ENCODE measurements at regions not wholly inside any gene's neighbourhood (a gene's known extent, or its start where the extent isn't known, plus 50 kb on each side); places are given as distances from the start of the nearest gene placed in this dataset.
"Not testable (repeated sequence)": the region's sequence is repeated elsewhere in the genome, so short reads cannot be mapped to it uniquely, and the experiment has no call there.

DNA sequence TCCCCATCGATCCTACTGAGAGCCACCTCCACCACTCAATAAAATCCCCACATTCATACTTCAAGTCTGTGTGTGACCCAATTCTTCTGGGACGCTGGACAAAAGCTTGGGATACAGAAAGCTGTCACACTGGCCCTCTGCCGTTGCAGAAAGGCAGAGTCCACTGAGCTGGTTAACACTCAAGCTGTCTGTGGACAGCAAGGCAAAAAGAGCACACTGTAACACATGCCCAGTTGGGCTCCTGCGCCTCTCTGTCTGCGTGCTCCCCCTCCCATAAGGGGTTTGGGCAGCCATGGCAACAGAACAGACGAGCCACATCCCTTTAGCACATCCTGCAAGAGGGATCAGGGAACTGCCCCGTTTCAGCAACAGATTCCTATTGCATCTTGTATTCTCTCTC is 106.9 kb upstream of the RGPD4 start:
- no peaks in the 10 kb centered on the region for H3K36me3 ChIP-seq
- no peak overlapping the region for H3K4me3 ChIP-seq
- H3K27me3 ChIP-seq (replicated peaks): no peaks in the 10 kb centered on the region
- H3K4me1 ChIP-seq (replicated peaks): no peaks in the 10 kb centered on the region
- no peak for DNase-seq (ENCODE audit: low read depth in 1 of 2, low spot score in 2 of 2)
- H3K9me3 ChIP-seq (replicated peaks): no peaks in the 10 kb centered on the region
- H3K27ac ChIP-seq: no peak overlapping the region

DNA sequence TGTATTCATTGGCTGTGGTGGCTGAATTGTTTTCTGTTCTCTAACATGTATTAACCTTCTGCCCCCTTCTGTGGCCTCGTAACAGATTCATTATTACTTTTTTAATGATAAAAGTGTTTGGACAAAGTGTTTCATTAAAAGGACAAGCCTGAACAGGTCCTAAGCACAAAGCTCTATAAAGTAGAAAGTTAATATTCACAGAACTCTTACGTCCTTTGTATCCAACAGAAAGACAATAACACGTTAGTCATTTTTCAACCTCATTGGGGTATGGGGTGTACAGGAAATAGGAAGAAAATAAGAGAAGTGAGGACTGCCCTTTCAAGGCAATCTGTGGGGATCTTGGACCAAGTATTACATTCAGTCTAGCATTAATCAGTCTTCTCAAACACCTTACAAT is 105.5 kb upstream of the RGPD4 start:
- no peaks in the 10 kb centered on the region for H3K9me3 ChIP-seq (replicated peaks)
- H3K27me3 ChIP-seq (replicated peaks): no peaks in the 10 kb centered on the region
- DNase-seq (ENCODE audit: low read depth in 1 of 2, low spot score in 2 of 2): no peak
- no peaks in the 10 kb centered on the region for H3K36me3 ChIP-seq
- H3K27ac ChIP-seq: no peak overlapping the region
- H3K4me1 ChIP-seq (replicated peaks): no peaks in the 10 kb centered on the region
- no peak overlapping the region for H3K4me3 ChIP-seq

DNA sequence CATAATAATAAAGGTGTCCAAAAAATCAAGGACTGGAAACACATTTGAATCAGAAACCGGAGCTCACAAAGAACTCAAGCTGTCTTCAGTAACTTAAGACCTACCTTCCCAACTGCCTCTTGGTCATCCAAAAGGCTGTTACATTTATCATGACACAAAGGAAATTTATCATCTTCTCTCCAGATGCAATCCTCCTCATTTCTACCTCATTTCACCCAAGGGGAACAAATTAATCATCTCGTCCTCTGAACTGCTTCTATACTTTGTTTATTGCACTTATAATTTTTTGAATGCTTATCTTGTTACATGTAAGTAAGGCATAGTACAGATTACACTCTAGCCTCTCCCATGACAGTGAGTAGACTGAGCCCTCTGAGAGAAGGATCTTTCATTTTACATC is 105.1 kb upstream of the RGPD4 start:
- no peak for DNase-seq (ENCODE audit: low read depth in 1 of 2, low spot score in 2 of 2)
- H3K4me3 ChIP-seq: no peak overlapping the region
- no peaks in the 10 kb centered on the region for H3K9me3 ChIP-seq (replicated peaks)
- H3K36me3 ChIP-seq: no peaks in the 10 kb centered on the region
- H3K27ac ChIP-seq: no peak overlapping the region
- H3K27me3 ChIP-seq (replicated peaks): no peaks in the 10 kb centered on the region
- no peaks in the 10 kb centered on the region for H3K4me1 ChIP-seq (replicated peaks)

DNA sequence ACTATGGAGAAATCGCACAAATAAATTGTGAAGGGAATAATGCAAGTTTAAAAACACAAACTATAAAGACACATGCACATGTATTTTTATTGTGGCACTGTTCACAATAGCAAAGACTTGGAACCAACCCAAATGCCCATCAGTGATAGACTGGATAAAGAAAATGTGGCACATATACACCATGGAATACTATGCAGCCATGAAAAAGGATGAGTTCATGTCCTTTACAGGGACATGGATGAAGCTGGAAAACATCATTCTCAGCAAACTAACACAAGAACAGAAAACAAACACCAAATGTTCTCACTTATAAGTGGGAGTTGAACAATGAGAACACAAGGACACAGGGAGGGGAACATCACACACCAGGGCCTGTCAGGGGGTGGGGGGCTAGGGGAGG is 100.9 kb upstream of the RGPD4 start:
- H3K36me3 ChIP-seq; H3K4me3 ChIP-seq; H3K27me3 ChIP-seq (replicated peaks); H3K27ac ChIP-seq; H3K9me3 ChIP-seq (replicated peaks); H3K4me1 ChIP-seq (replicated peaks); DNase-seq (ENCODE audit: low read depth in 1 of 2, low spot score in 2 of 2): not testable (repeated sequence)

DNA sequence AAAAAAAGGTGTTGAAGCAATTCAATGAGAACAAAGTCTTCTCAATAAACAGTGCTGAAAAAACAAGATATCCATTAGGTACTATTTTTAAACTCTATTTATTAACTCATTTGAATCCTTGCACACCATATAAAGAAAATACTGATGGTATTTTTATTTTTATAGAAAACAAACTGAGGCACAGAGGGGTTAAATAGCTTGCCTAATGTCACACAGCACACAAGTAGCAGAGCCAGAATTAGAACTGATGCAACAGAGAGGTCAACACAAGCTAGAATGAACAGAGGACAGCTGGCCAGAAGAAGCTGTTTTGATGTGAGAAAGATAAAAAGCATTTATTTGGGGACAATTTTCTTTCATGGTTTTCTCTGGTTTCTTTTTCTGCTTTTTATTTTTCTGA is 99.4 kb upstream of the RGPD4 start:
- no peak overlapping the region for H3K4me3 ChIP-seq
- H3K27ac ChIP-seq: no peak overlapping the region

DNA sequence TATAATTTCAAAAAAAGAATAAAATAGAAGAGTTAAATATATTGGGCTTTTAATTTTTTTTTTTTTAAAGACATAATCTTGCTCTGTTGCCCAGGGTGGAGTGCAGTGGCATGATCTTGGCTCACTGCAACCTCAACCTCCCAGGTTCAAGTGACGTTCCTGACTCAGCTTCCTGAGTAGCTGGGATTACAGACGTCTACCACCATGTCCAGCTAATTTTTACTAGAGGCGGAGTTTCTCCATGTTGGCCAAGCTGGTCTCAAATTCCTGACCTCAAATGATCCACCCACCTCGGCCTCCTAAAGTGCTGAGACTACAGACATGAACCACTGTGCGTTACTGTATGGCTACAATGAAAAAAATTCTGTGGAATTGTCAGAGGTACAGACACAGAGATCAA is 98.1 kb upstream of the RGPD4 start:
- Histone ChIP-seq H3K36me3 (no peaks in the 10 kb centered on the region), H3K27me3 (replicated peaks) (no peaks in the 10 kb centered on the region), H3K9me3 (replicated peaks) (no peaks in the 10 kb centered on the region), H3K27ac (no peak overlapping the region), H3K4me1 (replicated peaks) (no peaks in the 10 kb centered on the region), H3K4me3 (no peak overlapping the region)
- DNase-seq (ENCODE audit: low read depth in 1 of 2, low spot score in 2 of 2): no peak

More for the DNA sequence above, 99.4 kb upstream of the RGPD4 start:
- Histone ChIP-seq H3K36me3 (no peaks in the 10 kb centered on the region), H3K4me1 (replicated peaks) (no peaks in the 10 kb centered on the region), H3K27me3 (replicated peaks) (no peaks in the 10 kb centered on the region), H3K9me3 (replicated peaks) (no peaks in the 10 kb centered on the region)
- no peak for DNase-seq (ENCODE audit: low read depth in 1 of 2, low spot score in 2 of 2)

DNA sequence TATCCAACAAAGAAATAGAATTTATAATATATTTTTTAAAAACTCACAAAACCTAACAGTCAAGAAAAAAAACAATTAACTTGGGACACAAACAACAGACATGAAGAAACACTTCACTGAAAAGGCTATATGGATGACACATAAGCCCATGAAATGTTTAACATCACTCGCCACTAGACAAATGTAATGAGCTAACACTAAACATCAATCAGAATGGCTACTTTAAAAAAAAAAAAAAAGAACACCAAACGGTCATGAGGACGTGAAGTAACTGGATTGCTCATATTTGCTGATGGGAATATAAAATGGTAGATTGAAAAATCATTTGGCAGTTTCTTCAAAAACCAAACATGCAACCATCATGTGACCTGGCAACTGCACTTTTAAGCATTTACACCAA is 97.3 kb upstream of the RGPD4 start:
- H3K9me3 ChIP-seq (replicated peaks): no peaks in the 10 kb centered on the region

DNA sequence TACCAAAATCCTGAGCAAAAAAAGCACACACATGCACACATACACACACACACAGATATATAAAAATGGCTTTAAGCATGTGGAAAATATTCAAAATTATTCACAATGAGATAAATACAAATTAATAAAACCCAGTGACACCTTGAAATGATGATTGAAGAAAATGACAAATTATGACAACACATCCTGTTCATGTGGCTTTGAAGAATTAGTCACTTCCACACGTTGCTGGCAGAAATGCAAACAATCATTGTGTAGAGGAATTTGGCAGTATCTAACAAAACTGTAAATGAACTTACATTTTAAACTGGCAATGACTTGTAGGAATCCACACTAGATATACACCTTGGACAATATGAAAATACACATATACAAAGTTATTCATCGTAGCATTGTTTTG is 95.8 kb upstream of the RGPD4 start:
- H3K27ac ChIP-seq: no peak overlapping the region
- no peak overlapping the region for H3K4me3 ChIP-seq
- H3K9me3 ChIP-seq (replicated peaks): no peaks in the 10 kb centered on the region
- no peaks in the 10 kb centered on the region for H3K4me1 ChIP-seq (replicated peaks)
- no peaks in the 10 kb centered on the region for H3K36me3 ChIP-seq
- no peaks in the 10 kb centered on the region for H3K27me3 ChIP-seq (replicated peaks)
- DNase-seq (ENCODE audit: low read depth in 1 of 2, low spot score in 2 of 2): no peak

More for the DNA sequence above, 97.3 kb upstream of the RGPD4 start:
- DNase-seq (ENCODE audit: low read depth in 1 of 2, low spot score in 2 of 2): no peak
- no peak overlapping the region for H3K27ac ChIP-seq
- no peaks in the 10 kb centered on the region for H3K36me3 ChIP-seq
- no peaks in the 10 kb centered on the region for H3K4me1 ChIP-seq (replicated peaks)
- H3K4me3 ChIP-seq: no peak overlapping the region
- no peaks in the 10 kb centered on the region for H3K27me3 ChIP-seq (replicated peaks)

DNA sequence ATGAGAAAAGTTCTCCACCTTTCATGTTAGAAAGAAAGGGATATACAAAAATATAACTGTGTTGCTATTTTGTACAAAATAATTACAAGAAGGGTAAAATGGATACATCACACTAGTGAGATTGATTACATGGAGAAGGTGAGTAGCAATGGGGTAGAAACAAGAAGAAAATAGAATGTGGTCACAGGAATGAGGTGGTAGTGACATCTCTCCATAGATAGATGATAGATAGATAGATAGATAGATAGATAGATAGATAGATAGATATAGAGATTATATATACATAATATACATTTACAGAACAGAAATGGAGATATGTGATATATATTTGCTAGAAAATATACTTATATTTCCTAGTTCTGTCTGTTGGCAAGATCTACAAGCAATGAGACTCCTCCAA is 95.3 kb upstream of the RGPD4 start:
- no peaks in the 10 kb centered on the region for H3K4me1 ChIP-seq (replicated peaks)
- no peaks in the 10 kb centered on the region for H3K9me3 ChIP-seq (replicated peaks)
- no peak for DNase-seq (ENCODE audit: low read depth in 1 of 2, low spot score in 2 of 2)
- no peaks in the 10 kb centered on the region for H3K36me3 ChIP-seq
- no peak overlapping the region for H3K27ac ChIP-seq
- H3K27me3 ChIP-seq (replicated peaks): no peaks in the 10 kb centered on the region
- no peak overlapping the region for H3K4me3 ChIP-seq

DNA sequence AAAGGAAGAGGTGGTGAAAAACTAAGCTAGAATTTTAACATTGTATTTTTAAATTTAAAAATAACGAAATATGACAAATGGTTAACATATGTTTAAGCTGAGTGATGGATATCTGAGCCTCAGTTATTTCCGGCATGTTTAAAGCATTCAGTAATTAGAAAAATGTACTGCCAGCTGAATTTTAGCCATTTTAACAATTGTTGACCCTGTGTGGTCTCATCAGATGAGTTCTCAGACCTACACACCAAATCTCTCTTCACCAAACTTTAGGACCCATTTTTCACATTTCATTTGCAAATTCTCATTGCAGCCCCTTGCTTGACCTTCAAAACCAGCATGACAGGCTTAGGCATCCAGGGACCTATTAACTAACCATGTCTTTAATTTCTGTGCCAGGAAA is 91.5 kb upstream of the RGPD4 start:
- Histone ChIP-seq H3K36me3 (no peaks in the 10 kb centered on the region), H3K27me3 (replicated peaks) (no peaks in the 10 kb centered on the region), H3K4me1 (replicated peaks) (no peaks in the 10 kb centered on the region), H3K4me3 (no peak overlapping the region), H3K27ac (no peak overlapping the region), H3K9me3 (replicated peaks) (no peaks in the 10 kb centered on the region)
- no peak for DNase-seq (ENCODE audit: low read depth in 1 of 2, low spot score in 2 of 2)

DNA sequence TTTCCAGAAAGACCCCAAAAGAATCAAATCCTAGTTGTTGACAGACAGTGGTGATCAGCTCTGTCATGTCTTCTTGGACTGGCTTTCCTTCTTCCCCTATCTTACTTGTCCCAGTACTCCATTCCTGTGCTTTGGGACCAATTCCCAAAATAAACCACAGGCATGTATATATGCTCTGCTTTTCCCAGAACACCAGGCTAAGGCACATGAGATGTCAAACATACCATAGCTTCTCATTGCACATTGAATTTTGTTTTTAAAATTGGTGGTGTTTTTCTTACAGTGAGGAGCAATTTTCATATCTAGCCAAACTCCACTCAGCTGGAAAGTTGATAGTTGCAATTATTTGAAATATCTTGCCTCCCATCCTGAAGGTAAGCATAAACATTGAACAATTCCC is 88.9 kb upstream of the RGPD4 start:
- no peaks in the 10 kb centered on the region for H3K36me3 ChIP-seq
- H3K27ac ChIP-seq: no peak overlapping the region
- H3K9me3 ChIP-seq (replicated peaks): no peaks in the 10 kb centered on the region
- no peaks in the 10 kb centered on the region for H3K4me1 ChIP-seq (replicated peaks)
- no peak overlapping the region for H3K4me3 ChIP-seq
- no peak for DNase-seq (ENCODE audit: low read depth in 1 of 2, low spot score in 2 of 2)
- no peaks in the 10 kb centered on the region for H3K27me3 ChIP-seq (replicated peaks)

DNA sequence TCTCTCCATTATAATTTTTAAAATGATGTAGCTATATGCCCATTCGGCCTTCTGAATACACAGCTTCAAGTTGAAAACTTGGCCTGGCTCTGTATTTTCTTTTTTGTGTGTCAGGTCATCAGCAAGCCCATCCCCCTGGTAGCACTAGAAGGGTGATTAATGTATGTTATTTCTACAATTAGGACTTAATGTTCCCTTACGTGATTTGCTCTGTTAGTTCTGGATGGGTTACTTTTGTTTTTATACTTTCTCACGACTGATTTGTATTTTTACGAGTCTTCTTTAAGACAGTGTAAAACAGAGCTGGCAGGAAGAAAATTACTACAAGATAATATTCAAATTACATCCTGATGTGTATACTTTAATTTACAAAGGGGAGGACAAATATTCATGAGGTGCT is 88.4 kb upstream of the RGPD4 start:
- H3K4me1 ChIP-seq (replicated peaks): no peaks in the 10 kb centered on the region
- DNase-seq (ENCODE audit: low read depth in 1 of 2, low spot score in 2 of 2): no peak
- H3K4me3 ChIP-seq: no peak overlapping the region
- no peaks in the 10 kb centered on the region for H3K27me3 ChIP-seq (replicated peaks)
- no peaks in the 10 kb centered on the region for H3K36me3 ChIP-seq
- H3K27ac ChIP-seq: no peak overlapping the region
- H3K9me3 ChIP-seq (replicated peaks): no peaks in the 10 kb centered on the region

DNA sequence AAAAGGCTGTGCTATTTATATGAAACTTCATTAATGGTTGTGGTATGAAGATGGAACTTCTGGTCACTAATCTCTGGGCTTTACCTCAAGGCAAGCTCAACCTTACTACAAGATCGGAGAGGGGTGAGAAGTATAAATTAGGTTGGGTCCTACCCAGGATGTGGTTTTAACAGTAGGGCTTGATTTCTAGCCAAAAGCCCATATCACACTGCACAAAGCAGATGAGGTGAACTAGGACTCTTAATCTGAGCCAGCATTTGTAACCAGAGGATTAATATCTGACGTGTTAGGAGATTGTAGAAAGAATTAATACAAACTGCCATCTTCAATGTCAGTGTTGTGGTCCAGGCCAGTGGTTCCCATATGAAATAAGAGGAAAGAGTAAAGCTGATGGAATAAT is 86.4 kb upstream of the RGPD4 start:
- Histone ChIP-seq H3K4me1 (replicated peaks) (no peaks in the 10 kb centered on the region), H3K4me3 (no peak overlapping the region), H3K36me3 (no peaks in the 10 kb centered on the region), H3K27ac (no peak overlapping the region), H3K27me3 (replicated peaks) (no peaks in the 10 kb centered on the region), H3K9me3 (replicated peaks) (no peaks in the 10 kb centered on the region)
- DNase-seq (ENCODE audit: low read depth in 1 of 2, low spot score in 2 of 2): no peak

DNA sequence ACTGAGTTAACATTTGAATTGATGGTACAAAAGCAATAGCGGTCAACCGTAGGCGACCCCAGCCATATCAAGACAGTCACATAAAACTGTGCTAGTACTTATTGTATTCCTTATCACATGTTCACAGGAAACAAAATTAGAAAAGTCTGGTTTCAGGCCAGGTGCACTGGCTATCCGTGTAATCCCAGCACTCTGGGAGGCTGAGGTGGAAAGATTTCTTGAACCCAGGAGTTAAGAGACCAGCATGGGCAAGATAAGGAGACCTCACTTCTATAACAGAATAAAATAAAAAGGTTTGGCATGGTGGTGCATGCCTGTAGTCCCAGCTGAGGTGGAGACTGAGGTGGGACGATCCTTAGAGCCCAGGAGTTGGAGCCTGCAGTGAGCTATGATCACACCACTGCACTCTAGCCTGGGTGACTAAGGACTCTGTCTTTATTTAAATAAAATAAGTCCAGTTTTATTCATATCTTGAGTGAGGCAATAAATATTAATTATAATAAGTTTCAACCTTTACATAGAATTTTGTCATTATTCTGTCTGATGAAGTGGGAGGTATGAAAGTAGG is 84.1 kb upstream of the RGPD4 start:
- no peaks in the 10 kb centered on the region for H3K36me3 ChIP-seq
- H3K27me3 ChIP-seq (replicated peaks): no peaks in the 10 kb centered on the region
- no peaks in the 10 kb centered on the region for H3K9me3 ChIP-seq (replicated peaks)
- DNase-seq (ENCODE audit: low read depth in 1 of 2, low spot score in 2 of 2): no peak
- no peaks in the 10 kb centered on the region for H3K4me1 ChIP-seq (replicated peaks)
- no peak overlapping the region for H3K4me3 ChIP-seq
- H3K27ac ChIP-seq: no peak overlapping the region

DNA sequence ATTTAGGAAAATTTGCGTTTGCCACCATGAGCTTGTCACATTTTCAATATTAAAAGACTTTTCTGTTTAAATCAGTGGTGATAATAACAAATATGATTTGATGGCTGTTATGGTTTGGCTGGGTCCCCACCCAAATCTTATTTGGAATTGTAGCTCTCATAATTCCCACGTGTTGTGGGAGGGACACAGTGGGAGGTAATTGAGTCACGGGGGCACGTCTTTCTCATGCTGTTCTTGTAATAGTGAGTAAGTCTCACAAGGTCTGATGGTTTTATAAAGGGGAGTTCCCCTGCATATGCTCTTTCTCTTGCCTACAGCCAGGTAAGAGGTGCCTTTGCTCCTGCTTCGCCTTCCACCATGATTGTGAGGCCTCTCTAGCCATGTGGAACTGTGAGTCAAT is 83.4 kb upstream of the RGPD4 start:
- H3K4me3 ChIP-seq: no peak overlapping the region
- DNase-seq (ENCODE audit: low read depth in 1 of 2, low spot score in 2 of 2): no peak
- no peaks in the 10 kb centered on the region for H3K9me3 ChIP-seq (replicated peaks)
- no peaks in the 10 kb centered on the region for H3K27me3 ChIP-seq (replicated peaks)
- H3K36me3 ChIP-seq: no peaks in the 10 kb centered on the region
- no peak overlapping the region for H3K27ac ChIP-seq
- no peaks in the 10 kb centered on the region for H3K4me1 ChIP-seq (replicated peaks)
